ENCODE measurements at regions not wholly inside any gene's neighbourhood (a gene's known extent, or its start where the extent isn't known, plus 50 kb on each side); places are given as distances from the start of the nearest gene placed in this dataset.

GRCh38 chr5:68845131-68845530 lies 248.7 kb upstream of the SLC30A5 start:
- TF ChIP-seq CTCF (IDR thresholded peaks at IDR 0.05; ENCODE audit: low read depth, low read length) = no peak
- no peaks in the 10 kb centered on the region for H3K36me3 ChIP-seq
- peaks cover 4% of the 10 kb centered on the region for H3K4me1 ChIP-seq (ENCODE audit: low read depth)
- no peaks in the 10 kb centered on the region for H3K9me3 ChIP-seq (ENCODE audit: low read depth)
- no peak overlapping the region for H3K4me3 ChIP-seq
- no peaks in the 10 kb centered on the region for H3K27me3 ChIP-seq
- no peak overlapping the region for H3K27ac ChIP-seq
- DNase-seq (ENCODE audit: low read depth in 1 of 2, low spot score in 1 of 2) = no peak

GRCh38 chr5:68846828-68847227 lies 247.0 kb upstream of the SLC30A5 start:
- no peak for TF ChIP-seq CTCF (IDR thresholded peaks at IDR 0.05; ENCODE audit: low read depth, low read length)
- H3K27me3 ChIP-seq = no peaks in the 10 kb centered on the region
- H3K4me3 ChIP-seq = no peak overlapping the region
- no peak overlapping the region for H3K27ac ChIP-seq
- DNase-seq (ENCODE audit: low read depth in 1 of 2, low spot score in 1 of 2) = no peak
- no peaks in the 10 kb centered on the region for H3K9me3 ChIP-seq (ENCODE audit: low read depth)
- no peaks in the 10 kb centered on the region for H3K36me3 ChIP-seq
- H3K4me1 ChIP-seq (ENCODE audit: low read depth) = peaks cover 4% of the 10 kb centered on the region

GRCh38 chr5:68848091-68848490 lies 245.7 kb upstream of the SLC30A5 start:
- Histone ChIP-seq H3K27me3 (no peaks in the 10 kb centered on the region), H3K4me1 (ENCODE audit: low read depth) (peaks cover 4% of the 10 kb centered on the region), H3K36me3 (no peaks in the 10 kb centered on the region), H3K27ac (no peak overlapping the region), H3K4me3 (no peak overlapping the region), H3K9me3 (ENCODE audit: low read depth) (no peaks in the 10 kb centered on the region)
- no peak for DNase-seq (ENCODE audit: low read depth in 1 of 2, low spot score in 1 of 2)
- no peak for TF ChIP-seq CTCF (IDR thresholded peaks at IDR 0.05; ENCODE audit: low read depth, low read length)

- TF ChIP-seq CTCF (IDR thresholded peaks at IDR 0.05; ENCODE audit: low read depth, low read length) = no peak
- H3K9me3 ChIP-seq (ENCODE audit: low read depth) = no peaks in the 10 kb centered on the region
- H3K36me3 ChIP-seq = no peaks in the 10 kb centered on the region
- DNase-seq (ENCODE audit: low read depth in 1 of 2, low spot score in 1 of 2) = no peak
- H3K27ac ChIP-seq = no peak overlapping the region
- H3K4me3 ChIP-seq = no peak overlapping the region
- peaks cover 4% of the 10 kb centered on the region for H3K4me1 ChIP-seq (ENCODE audit: low read depth)
- no peaks in the 10 kb centered on the region for H3K27me3 ChIP-seq
Measured at GRCh38 chr5:68849103-68849502, 244.7 kb upstream of the SLC30A5 start.

GRCh38 chr5:68849906-68850305 lies 243.9 kb upstream of the SLC30A5 start:
- peaks cover 4% of the 10 kb centered on the region for H3K4me1 ChIP-seq (ENCODE audit: low read depth)
- no peaks in the 10 kb centered on the region for H3K27me3 ChIP-seq
- H3K4me3 ChIP-seq = no peak overlapping the region
- peak in 1 of 2 donors; percentile 37 for DNase-seq (ENCODE audit: low read depth in 1 of 2, low spot score in 1 of 2)
- H3K36me3 ChIP-seq = no peaks in the 10 kb centered on the region
- no peak overlapping the region for H3K27ac ChIP-seq
- TF ChIP-seq CTCF (IDR thresholded peaks at IDR 0.05; ENCODE audit: low read depth, low read length) = no peak
- no peaks in the 10 kb centered on the region for H3K9me3 ChIP-seq (ENCODE audit: low read depth)

GRCh38 chr5:68861099-68861498 lies 232.7 kb upstream of the SLC30A5 start:
- H3K27me3 ChIP-seq = no peaks in the 10 kb centered on the region
- no peak for DNase-seq (ENCODE audit: low read depth in 1 of 2, low spot score in 1 of 2)
- no peaks in the 10 kb centered on the region for H3K4me1 ChIP-seq (ENCODE audit: low read depth)
- H3K4me3 ChIP-seq = no peak overlapping the region
- no peak for TF ChIP-seq CTCF (IDR thresholded peaks at IDR 0.05; ENCODE audit: low read depth, low read length)
- H3K36me3 ChIP-seq = no peaks in the 10 kb centered on the region
- H3K27ac ChIP-seq = no peak overlapping the region
- no peaks in the 10 kb centered on the region for H3K9me3 ChIP-seq (ENCODE audit: low read depth)

Measured in cardiac muscle cell (in vitro differentiated cells and primary cell).